ENCODE measurements at regions not wholly inside any gene's neighbourhood (a gene's known extent, or its start where the extent isn't known, plus 50 kb on each side); places are given as distances from the start of the nearest gene placed in this dataset.
"Not testable (repeated sequence)": the region's sequence is repeated elsewhere in the genome, so short reads cannot be mapped to it uniquely, and the experiment has no call there.

DNA sequence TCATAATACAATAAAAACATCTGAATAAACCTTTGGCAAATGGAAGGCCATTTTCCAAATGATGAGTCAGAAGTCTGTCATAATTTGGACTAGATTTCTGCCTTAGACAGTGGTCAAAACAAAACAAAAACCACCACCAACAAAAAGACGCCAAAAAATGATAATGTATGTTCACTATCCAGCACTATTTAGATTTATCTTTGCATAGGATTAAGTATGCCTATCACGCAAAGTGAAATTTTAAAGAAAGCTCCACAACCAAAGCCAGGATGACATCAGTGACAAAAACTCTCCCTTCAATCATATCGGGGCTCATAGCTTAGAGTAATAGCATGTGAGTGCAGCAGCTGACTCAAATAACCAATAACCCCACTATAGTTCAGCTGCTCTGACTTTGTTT, 201.9 kb downstream of the MOXD1 start:
- DNase-seq (ENCODE audit: low read depth) = no peak

DNA sequence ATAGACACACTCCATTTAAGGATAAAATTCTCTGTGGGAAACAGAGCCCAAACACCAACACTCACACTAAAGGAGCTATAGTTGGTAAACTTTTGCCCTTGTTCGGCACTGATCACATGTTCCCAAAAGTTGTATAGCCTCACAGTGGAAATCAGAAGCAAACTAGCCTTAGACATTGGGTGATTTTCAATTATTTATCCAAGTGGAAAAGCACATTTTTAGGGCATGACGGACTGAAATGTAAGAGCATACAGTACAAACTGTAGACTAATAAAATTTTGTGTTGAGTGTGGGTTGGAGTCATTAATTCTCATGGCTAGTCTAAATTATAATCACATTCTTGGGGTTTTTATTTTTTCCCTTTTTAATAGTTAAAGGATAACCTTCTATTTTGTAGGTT, 202.4 kb downstream of the MOXD1 start:
- no peak for DNase-seq (ENCODE audit: low read depth)

DNA sequence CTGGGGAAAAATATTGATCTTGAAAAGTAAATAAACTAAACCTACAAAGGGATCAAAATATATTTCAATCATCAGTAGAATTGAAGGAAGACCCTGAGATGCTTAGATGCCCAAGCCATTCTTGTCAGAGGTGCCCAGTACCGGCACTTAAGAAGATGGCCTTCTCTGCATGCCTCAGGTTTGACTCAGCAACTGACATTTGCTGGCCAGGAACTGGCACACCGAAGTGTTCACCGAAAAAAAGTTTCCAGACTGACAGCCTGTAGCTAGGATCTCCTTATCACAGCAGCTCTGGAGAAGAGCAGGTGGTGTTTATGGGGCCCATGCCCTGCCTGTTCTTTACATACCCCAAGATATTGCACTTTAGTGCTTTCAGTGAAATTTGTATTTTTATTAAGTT, 203.2 kb downstream of the MOXD1 start:
- DNase-seq (ENCODE audit: low read depth) = no peak

DNA sequence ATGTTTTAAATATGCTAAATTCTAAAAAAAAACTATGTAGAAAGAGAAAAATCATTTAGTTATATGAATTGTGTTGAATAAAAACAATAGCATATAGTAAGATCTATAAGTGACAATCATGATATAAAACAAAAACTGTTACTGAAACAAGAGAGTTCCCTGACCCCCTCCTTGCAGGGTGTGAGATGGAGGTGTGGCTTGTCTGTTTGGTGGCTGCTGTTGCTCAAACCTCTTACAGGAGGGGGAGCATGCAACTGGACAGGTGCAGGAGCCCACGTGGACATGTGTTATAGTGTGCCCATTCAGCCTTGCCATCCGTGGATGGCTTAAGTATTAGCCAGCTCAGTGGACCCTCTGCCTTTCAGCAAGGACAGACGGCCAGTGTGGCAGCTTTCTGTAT, 206.7 kb downstream of the MOXD1 start:
- no peak for DNase-seq (ENCODE audit: low read depth)

DNA sequence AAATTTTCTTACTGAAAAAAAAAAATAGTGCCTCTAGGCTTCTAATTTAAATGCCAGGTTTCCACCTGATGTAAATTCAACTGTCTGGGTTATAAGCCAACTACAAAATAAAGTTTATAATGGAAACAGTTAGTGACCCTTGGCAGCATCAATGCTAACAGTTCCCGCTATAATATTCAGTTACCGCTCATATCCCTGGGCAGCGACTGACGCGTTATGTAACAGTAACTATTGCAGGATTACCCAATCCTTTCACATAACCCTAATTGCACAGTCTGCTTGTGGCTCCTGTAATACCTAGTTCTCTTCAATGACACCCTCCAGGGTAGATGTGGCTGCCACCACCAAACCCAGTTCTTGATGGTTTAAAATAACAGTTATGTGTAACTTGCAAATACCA, 208.6 kb downstream of the MOXD1 start:
- peak; percentile 58 for DNase-seq (ENCODE audit: low read depth)

DNA sequence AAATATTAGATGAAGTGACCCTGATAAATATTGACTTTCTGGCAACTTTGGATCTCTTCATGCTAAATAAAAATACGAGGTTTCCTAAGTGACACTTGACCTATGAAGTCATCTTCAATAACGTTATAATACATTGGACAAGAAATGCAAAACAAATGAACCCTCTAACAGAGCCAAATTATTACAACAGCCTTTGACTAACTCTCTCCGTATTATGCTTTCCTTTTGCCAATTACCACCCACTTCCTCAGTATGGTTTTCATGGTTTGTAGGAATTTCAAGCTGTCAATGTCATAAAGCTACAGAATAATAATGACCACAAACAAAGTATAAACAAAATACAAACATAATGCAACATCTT, 210.5 kb downstream of the MOXD1 start:
- DNase-seq (ENCODE audit: low read depth) = no peak

DNA sequence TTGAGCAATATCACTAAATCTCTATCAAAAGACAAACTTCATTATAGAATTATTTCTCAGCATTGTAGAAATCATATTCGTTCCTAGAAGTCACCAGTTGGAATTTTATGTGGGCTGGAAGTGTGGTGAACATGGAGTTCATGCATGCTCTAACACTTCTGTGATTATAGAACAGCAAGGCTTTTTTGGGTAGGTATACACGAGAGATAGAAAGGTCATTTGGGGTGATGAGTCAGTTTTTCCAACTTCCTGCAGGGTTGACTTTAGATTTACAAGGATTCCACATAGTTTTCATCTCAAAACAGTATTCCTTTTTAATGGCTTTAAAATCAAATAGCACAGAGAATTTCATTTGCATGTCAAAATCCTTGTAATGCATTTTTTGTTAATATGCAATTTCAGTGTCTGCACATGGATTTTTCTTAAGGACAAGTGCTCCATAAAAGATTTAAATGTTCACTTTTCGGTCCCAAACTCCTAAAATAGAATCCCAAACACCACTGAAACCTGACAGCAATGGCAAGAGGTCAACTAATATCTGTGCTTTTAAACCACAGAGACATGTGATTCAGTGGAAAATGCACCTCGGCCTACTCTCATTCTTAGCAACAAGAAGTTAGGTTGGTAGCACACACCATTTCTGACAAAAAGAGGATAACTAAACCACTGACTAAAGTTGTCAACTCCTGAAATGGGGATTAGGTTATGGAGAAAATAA, 211.0 kb downstream of the MOXD1 start:
- DNase-seq (ENCODE audit: low read depth) = peak; percentile 54

DNA sequence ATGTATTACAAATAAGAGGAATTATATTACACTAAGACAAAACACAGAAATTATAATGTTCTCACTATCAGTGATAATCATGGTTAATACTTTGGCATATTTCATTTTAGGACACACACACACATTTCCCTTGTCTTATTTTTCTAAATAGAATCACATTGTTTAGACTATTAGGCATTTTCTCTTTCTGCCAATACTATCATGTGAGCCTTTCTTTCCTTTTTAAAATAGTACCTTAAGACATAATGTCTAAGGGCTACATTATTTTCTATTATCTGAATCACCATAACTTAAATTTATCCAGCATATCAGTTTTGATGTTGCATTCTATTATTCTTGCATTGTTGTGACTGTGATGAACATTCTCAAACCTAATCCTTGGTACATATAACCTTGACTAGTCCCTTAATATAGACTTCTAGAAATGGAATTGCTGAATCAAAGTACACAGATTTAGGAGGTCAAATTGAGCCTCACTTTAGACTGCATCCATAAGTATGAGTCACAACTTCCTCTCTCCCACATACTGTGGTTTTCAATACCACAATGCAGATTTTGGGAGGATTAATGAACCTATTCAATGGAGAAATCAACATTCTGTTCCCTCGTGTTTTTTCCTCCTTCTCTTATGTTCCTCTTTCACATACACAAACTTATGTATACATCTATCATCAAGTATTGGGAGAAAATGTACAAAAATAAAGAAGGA, 212.6 kb downstream of the MOXD1 start:
- DNase-seq (ENCODE audit: low read depth) = peak; percentile 82

DNA sequence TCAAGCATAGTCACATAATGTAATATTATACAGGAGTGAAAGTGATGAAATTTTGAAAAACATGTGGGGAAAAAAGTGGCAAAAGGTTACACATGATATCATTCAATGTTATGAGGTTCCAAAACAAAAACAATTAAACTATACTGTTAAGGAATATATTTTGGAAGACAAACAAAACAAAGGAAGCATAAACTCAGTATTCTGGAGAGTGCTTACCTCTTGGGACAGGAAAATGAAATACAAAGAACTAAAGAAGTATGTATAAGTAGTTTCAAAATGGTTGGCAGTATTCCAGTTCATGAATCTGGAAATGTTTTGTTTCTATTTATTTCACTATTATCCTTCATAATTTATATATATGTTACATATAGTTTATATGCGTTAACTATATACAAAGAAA, 213.5 kb downstream of the MOXD1 start:
- no peak for DNase-seq (ENCODE audit: low read depth)

DNA sequence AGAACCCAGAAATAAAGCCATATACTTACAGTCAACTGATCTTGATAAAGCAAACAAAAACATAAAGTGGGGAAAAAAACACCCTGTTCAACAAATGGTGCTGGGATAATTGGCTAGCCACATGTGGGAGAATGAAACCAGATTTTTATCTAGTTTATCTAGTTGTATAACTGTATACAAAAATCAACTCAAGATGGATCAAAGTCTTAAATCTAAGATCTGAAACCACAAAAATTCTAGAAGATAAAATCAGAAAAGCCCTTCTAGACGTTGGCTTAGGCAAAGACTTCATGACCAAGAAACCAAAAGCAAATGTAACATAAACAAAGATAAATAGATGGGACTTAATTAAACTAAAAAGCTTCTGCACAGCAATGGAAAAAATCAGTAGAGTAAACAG, 216.3 kb downstream of the MOXD1 start:
- DNase-seq (ENCODE audit: low read depth) = not testable (repeated sequence)

DNA sequence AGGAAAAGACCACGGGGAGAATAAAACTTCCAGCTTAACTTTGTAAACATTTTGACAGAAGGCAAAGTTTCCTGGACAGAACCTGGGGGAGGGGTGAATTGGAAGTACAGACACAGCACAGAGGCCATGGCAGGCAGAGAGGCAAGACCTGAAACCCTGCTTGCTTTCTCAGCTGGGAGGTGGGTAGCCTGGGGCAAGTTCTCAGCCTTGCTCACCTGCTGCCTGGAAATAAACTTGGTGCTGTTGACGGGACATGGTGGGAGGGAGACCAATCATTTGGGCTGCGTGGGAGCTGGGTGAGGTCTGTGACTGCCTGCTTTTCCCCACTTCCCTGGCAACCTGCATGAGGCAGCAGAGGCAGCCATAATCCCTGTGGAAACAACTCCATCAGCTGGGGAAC, 221.3 kb downstream of the MOXD1 start:
- DNase-seq (ENCODE audit: low read depth) = peak; percentile 20

DNA sequence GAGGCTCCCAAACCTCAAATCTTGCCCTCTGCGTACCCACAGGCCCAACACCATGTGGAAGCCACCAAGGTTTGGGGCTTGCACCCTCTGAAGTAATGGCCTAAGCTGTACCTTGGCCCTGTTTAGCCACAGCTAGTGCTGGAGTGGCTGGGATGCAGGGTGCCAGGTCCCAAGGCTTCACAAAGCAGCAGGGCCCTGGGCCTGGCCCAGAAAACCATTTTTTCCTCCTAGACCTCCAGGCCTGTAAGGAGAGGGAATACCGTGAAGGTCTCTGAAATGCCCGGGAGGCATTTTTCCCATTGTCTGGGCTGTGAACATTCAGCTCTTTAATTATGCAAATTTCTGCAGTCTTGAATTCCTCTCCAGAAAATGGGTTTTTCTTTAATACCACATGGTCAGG, 223.7 kb upstream of the CCN2 start:
- DNase-seq (ENCODE audit: low read depth) = no peak

DNA sequence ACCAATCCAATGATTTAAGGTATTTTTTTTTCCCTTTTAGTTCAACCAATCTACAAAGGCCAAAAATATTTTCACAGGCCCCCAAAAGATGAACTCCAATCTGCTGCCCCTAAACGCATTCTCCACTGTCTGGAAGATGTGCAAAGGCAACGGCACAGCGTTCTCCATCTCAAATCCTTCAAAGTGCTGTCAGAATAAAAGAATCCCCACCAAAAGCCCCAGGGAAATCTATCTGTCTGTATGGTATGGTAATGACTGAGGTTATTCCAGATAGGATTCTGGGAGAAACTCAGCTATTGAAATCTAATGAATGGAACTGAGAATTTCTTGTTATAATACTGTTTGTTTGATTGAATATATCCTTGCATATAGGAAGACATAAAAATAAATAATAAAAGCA, 217.8 kb upstream of the CCN2 start:
- no peak for DNase-seq (ENCODE audit: low read depth)

DNA sequence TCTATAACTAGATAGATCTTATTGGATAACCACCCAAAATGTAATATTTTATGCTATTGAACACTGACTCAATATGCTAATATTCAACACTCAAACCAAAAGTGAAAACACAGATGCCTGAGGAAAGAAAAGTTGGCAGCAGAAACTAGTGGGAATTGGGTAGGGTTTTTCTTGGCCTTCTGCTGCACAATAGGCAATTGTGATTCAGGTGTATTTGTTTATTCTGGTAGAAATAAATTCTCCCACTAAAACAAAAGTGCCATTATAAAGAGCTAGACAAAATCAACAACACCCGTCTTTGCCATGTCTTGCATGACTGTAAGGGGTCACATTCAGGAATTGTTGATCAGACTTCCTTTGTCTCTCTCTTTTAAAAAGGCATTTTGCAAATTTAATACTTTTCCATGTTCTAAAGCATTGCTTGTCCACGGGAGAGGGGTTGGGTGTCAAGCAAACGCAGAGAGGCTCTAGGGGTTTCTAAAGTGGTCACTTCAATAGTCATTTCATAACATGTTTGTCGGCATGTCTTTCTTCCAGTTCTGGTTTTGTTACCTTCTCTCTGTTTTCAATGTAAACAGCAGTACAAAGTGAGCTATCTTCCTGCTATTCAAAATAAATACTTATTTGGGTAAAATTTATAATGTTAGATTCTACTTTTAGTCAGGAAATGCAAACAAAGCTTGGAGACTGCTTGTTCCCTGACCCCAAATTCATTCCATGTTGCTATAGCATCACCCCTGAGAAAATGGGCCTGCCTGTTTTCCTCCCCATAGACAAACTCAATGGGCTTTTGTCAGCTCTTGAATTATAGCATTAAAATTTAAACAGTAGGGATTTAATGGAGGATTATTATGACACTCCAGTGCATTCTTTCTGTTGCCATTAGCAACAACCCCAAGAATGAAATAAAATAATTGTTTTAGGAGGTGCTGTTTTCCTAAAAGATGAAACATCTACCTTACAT, 217.0 kb upstream of the CCN2 start:
- peak; percentile 71 for DNase-seq (ENCODE audit: low read depth)

DNA sequence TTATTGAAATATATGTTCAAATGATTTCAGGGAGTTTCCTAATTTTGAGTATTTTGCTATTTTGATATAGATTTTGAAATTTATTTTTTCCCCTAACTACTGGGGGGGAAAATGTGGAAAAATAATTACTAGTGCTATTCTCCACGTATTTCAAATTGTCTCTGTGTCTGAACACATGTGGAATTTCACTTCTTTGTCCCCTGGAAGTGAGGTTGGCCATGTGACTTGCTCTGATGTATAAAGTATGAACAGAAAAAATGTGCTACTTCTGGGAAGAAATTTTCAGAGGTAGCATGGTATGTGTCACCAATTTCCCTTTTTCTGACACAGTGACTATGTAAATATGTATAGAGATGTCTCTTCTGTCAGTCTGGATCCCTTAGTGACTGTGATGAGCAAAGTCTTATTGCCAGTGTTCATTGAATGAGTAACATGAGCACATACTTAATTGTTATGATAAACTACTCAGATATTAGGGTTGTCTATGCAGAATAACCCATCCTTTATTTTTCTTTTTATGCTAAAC, 215.4 kb upstream of the CCN2 start:
- no peak for DNase-seq (ENCODE audit: low read depth)

DNA sequence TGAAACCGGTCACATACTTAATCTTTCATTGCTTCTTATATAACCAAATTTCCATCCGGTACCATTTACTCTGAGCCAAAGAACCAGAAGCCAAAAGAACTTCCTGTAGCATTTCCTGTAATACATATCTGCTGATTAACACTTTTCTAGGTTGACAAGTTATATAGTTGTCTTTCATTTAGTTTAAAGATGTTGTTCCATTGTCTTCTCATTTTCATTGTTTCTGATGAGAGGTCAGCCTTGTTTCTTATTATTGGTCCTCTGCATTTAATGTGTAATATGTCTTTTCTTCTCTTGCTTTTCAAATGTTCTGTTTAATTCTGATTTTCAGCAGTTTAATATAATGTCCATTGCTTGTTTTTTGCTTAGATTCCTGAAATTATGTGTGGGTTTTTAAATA, 214.5 kb upstream of the CCN2 start:
- no peak for DNase-seq (ENCODE audit: low read depth)

DNA sequence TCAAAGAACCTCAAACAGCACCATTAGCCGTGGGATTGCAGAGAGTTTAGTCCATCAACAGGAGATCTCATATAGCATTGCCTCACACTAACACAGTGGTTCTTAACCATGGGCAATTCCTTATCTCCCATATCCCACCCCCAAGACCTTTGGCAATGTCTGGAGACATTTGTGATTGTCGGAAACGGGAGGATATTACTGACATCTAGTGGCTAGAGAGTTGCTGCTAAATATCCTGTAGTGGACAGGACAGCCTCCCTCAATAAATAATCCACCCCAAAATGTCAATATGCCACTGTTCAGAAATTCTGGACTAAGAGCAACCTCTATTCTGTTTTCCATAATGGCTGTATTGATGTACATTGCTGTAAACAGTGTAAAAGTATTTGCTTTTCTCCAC, 210.1 kb upstream of the CCN2 start:
- peak; percentile 62 for DNase-seq (ENCODE audit: low read depth)

DNA sequence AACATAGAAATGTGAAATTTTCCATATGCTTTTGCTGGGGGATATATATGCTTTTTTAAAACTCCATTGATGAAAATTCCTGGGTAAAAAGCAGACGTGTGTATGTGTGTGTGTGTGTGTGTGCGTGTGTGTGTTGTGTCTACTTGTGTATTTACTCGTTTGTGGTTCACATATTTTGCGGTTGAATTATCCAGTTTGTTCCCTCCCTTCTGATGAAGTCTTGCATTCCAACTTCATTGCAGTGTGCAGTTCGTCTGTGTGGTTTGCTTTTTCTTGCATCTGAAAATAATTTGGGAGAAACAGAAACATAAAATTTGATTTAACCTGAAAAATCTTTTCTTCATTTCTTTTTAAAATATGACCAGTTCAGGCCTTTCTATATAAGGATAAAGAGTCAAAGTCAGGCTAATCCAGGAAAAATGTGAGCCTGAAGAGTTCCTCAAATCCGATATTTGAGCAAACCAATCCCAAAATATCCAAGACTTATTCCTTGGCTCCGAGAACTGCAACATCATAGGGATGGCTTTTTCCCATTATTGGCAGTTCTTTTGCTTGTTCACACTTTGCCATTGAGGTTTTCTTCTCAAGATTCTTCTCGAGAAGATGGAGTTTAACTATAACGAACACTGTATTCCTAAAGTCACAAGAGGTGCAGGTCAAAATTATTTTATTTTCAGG, 202.2 kb upstream of the CCN2 start:
- DNase-seq (ENCODE audit: low read depth) = peak; percentile 11

DNA sequence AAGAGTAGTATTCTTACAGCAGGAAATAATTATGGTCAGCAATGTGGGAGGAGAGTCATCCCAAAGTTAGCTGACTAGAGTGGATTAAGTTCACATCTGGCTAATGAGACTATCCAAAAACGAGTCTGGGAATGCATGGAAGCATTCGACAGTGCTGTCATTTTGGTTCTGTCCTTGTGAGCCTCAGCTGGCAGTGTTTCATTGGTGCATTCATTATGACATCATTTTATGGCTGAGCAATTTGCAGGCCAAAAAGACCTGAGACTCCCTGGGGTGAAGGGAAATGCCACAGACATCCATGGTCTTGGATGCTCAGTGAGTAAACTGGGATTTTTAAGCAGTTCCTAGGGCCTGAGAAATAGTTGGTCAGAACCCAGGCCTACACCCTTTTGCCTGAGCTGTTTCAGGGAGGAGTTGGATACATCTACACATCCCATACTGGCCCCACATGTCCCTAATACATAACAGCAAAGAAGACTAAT, 196.4 kb upstream of the CCN2 start:
- DNase-seq (ENCODE audit: low read depth) = no peak

DNA sequence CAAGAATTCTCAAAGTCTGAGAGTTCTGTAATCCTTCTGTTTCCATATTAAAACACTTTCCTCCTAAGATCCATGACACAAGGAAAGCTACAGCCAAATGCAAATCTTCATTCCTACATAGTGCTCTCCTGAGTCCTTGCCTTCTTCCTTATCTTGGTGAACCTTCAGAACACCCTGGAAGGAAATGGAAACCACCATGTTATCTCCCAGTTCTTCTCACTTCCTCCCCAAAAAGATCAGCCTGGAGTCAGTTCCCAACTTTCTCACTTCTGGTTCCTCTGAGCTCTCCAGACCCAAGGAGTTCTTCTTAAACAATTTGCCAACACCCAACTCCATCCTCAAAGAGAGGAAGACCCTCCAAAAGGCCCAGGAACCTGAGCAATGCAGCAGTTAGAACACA, 193.3 kb upstream of the CCN2 start:
- no peak for DNase-seq (ENCODE audit: low read depth)

DNA sequence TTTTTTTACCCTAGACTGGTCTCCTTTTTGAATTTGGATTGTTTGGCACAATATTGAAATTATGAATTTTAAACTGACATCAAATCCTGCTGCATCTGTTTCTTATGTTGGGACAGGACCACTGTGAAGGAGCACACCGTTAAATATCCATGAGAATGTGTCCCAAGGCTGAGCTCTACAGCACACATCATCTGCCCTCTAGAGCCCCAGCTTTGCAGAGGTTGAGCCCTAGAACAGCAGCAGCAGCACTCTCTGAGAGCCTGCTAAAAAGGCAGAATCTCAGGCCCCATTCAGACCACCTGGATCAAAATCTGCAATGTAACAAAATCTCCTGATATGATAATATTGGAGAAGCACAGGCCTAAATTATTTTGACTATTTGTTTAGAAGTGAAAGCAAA, 192.1 kb upstream of the CCN2 start:
- no peak for DNase-seq (ENCODE audit: low read depth)

DNA sequence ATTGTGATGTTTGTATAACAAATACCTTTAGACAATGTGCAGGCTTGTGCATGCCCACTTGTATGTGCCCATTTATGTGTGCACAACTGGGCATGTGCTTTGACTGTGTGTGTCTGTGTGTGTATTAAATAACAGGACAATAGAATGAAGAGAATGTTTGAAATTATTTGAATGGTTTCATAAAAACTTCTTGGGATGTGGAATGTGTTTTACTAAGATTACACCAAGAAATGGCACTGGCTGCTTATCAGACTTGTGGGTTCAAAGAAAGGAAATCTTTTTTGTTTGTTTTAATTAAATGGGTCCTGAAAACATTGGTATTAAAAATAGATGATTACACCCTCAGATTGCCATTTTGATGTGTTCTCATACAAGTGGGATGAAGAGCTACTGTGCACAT, 191.6 kb upstream of the CCN2 start:
- no peak for DNase-seq (ENCODE audit: low read depth)

Data from renal cortical epithelial cell (primary cell).